Loucy (cell line): ENCODE measurements at regions not wholly inside any gene's neighbourhood (a gene's known extent, or its start where the extent isn't known, plus 50 kb on each side); places are given as distances from the start of the nearest gene placed in this dataset.
"Not testable (repeated sequence)": the region's sequence is repeated elsewhere in the genome, so short reads cannot be mapped to it uniquely, and the experiment has no call there.

Experiments used
- H2AFZ ChIP-seq: fragments of 200-600 bp; sonication (generic); 2 replicates; pipeline ENCODE4 v1.6.0; 2016; ENCODE audit warnings: antibody characterized with exemption, mild to moderate bottlenecking, low read length, moderate library complexity
- H3F3A ChIP-seq: fragments of 200-600 bp; 2 replicates; pipeline ENCODE4 v1.6.0; 2016; ENCODE audit warnings: antibody characterized with exemption, low read depth, mild to moderate bottlenecking
- H3K27me3 ChIP-seq: fragments of 200-600 bp; sonication (generic); 2 replicates; pipeline ENCODE4 v1.6.1; 2014; ENCODE audit warnings: low read length, mild to moderate bottlenecking; ENCODE audit not compliant: insufficient read depth, poor library complexity, severe bottlenecking
- H3K36me3 ChIP-seq: fragments of 200-600 bp; sonication (generic); 2 replicates; pipeline ENCODE4 v1.6.1; 2016; ENCODE audit warnings: low read length; ENCODE audit not compliant: insufficient read depth
- H3K4me1 ChIP-seq: fragments of 200-600 bp; sonication (generic); 2 replicates; pipeline ENCODE4 v1.5.1; 2014; ENCODE audit warnings: low read length, mild to moderate bottlenecking; ENCODE audit not compliant: insufficient read depth, poor library complexity, severe bottlenecking
- H3K4me2 ChIP-seq: fragments of 200-600 bp; sonication (generic); 2 replicates; pipeline ENCODE4 v1.6.0; 2014; ENCODE audit warnings: antibody characterized with exemption, low read length, low read depth, mild to moderate bottlenecking; ENCODE audit not compliant: poor library complexity, severe bottlenecking
- H3K4me3 ChIP-seq: fragments of 200-600 bp; sonication (generic); 2 replicates; pipeline ENCODE4 v1.5.1; 2014; ENCODE audit warnings: low read length, mild to moderate bottlenecking, mixed read lengths; ENCODE audit not compliant: poor library complexity, severe bottlenecking
- H3K79me2 ChIP-seq: fragments of 200-600 bp; sonication (generic); 2 replicates; pipeline ENCODE4 v1.6.1; 2014; ENCODE audit warnings: low read length; ENCODE audit not compliant: insufficient read depth
- H3K9ac ChIP-seq: fragments of 200-600 bp; sonication (generic); 2 replicates; pipeline ENCODE4 v1.6.0; 2014; ENCODE audit warnings: mild to moderate bottlenecking, low read depth, low read length, moderate library complexity; ENCODE audit not compliant: poor library complexity, severe bottlenecking
- H3K9me2 ChIP-seq: fragments of 200-600 bp; sonication (generic); replicated peaks from 2 replicates; pipeline ENCODE4 v1.6.1; 2016; ENCODE audit warnings: low read depth, low read length, mixed read lengths
- H3K9me3 ChIP-seq: fragments of 200-600 bp; sonication (generic); 2 replicates; pipeline ENCODE4 v1.6.1; 2014; ENCODE audit warnings: mild to moderate bottlenecking, antibody characterized with exemption, low read length, low read depth; ENCODE audit not compliant: insufficient read depth
- H4K20me1 ChIP-seq: fragments of 200-600 bp; sonication (generic); 2 replicates; pipeline ENCODE4 v1.6.0; 2014; ENCODE audit warnings: antibody characterized with exemption, low read length, mild to moderate bottlenecking; ENCODE audit not compliant: insufficient read depth, poor library complexity, severe bottlenecking
- CTCF ChIP-seq: fragments of 200-600 bp; sonication (generic); conservative IDR thresholded peaks from 2 replicates; pipeline ENCODE4 v1.5.1; 2014; ENCODE audit warnings: mild to moderate bottlenecking, antibody characterized with exemption, low read length
- EZH2phosphoT487 ChIP-seq: fragments of 200-600 bp; IDR thresholded peaks from 2 replicates; pipeline ENCODE4 v1.6.1; 2018; ENCODE audit warnings: antibody characterized with exemption, mild to moderate bottlenecking, moderate library complexity, borderline replicate concordance

GRCh38 chr10:18829259-18829658 lies 170.0 kb downstream of the ARL5B start:
- Histone ChIP-seq H3K4me1 (no peaks in the 10 kb centered on the region), H3K4me2 (no peak overlapping the region), H4K20me1 (no peaks in the 10 kb centered on the region), H3K36me3 (no peaks in the 10 kb centered on the region), H3K9ac (no peak overlapping the region), H3K27me3 (no peaks in the 10 kb centered on the region), H3K9me2 (no peaks in the 10 kb centered on the region), H3K9me3 (no peaks in the 10 kb centered on the region), H3K4me3 (no peak overlapping the region), H2AFZ (no peak overlapping the region), H3F3A (no peaks in the 10 kb centered on the region), H3K79me2 (no peaks in the 10 kb centered on the region)
- TF ChIP-seq CTCF: no peak
- no peak for TF ChIP-seq EZH2phosphoT487

- no peaks in the 10 kb centered on the region for H3K27me3 ChIP-seq
- H3K9me2 ChIP-seq: no peaks in the 10 kb centered on the region
- no peaks in the 10 kb centered on the region for H3K36me3 ChIP-seq
- no peaks in the 10 kb centered on the region for H4K20me1 ChIP-seq
- TF ChIP-seq CTCF (no peak), EZH2phosphoT487 (no peak)
- no peak overlapping the region for H3K4me3 ChIP-seq
- no peak overlapping the region for H3K4me2 ChIP-seq
- no peaks in the 10 kb centered on the region for H3K79me2 ChIP-seq
- H3K9ac ChIP-seq: no peak overlapping the region
- no peaks in the 10 kb centered on the region for H3F3A ChIP-seq
- no peak overlapping the region for H2AFZ ChIP-seq
- no peaks in the 10 kb centered on the region for H3K4me1 ChIP-seq
- H3K9me3 ChIP-seq: no peaks in the 10 kb centered on the region
Observed at GRCh38 chr10:18830277-18830676, 171.0 kb downstream of the ARL5B start.

GRCh38 chr10:18856623-18857022 lies 192.0 kb upstream of the MALRD1 start:
- H3K4me3 ChIP-seq, H3K4me2 ChIP-seq, H3K9ac ChIP-seq, H3K9me2 ChIP-seq, H3K27me3 ChIP-seq, H3F3A ChIP-seq, H4K20me1 ChIP-seq, H3K9me3 ChIP-seq, H2AFZ ChIP-seq, H3K36me3 ChIP-seq, H3K4me1 ChIP-seq, H3K79me2 ChIP-seq: not testable (repeated sequence)

- H3K79me2 ChIP-seq: no peaks in the 10 kb centered on the region
- no peak overlapping the region for H3K9ac ChIP-seq
- no peak overlapping the region for H3K4me3 ChIP-seq
- no peak overlapping the region for H2AFZ ChIP-seq
- no peak overlapping the region for H3K4me2 ChIP-seq
- no peaks in the 10 kb centered on the region for H3K4me1 ChIP-seq
- H3K27me3 ChIP-seq: no peaks in the 10 kb centered on the region
- H3K9me2 ChIP-seq: no peaks in the 10 kb centered on the region
- H4K20me1 ChIP-seq: no peaks in the 10 kb centered on the region
- H3K36me3 ChIP-seq: no peaks in the 10 kb centered on the region
- no peaks in the 10 kb centered on the region for H3K9me3 ChIP-seq
- H3F3A ChIP-seq: no peaks in the 10 kb centered on the region
- no peak for TF ChIP-seq CTCF
- no peak for TF ChIP-seq EZH2phosphoT487
Observed at GRCh38 chr10:18859659-18860058, 188.9 kb upstream of the MALRD1 start.
